ENCODE measurements at regions not wholly inside any gene's neighbourhood (a gene's known extent, or its start where the extent isn't known, plus 50 kb on each side); places are given as distances from the start of the nearest gene placed in this dataset.

GRCh38 chr3:180223268-180223667, 186.5 kb upstream of the PEX5L start:
- Mint-ChIP-seq H3K4me1 (ENCODE audit: low read depth) (no peaks in the 10 kb centered on the region), H3K9me3 (peaks cover 37% of the 10 kb centered on the region), H3K36me3 (ENCODE audit: low read depth) (no peaks in the 10 kb centered on the region), H3K27ac (no peak overlapping the region), H3K27me3 (no peaks in the 10 kb centered on the region), H3K4me3 (no peak overlapping the region)
- intact Hi-C loops (cut with micrococcal nuclease) = no loop called here

GRCh38 chr3:180229113-180229512, 192.4 kb upstream of the PEX5L start:
- Mint-ChIP-seq H3K27ac (no peak overlapping the region), H3K4me1 (ENCODE audit: low read depth) (no peaks in the 10 kb centered on the region), H3K36me3 (ENCODE audit: low read depth) (no peaks in the 10 kb centered on the region), H3K27me3 (no peaks in the 10 kb centered on the region), H3K4me3 (no peak overlapping the region), H3K9me3 (peaks cover 72% of the 10 kb centered on the region)
- intact Hi-C loops (cut with micrococcal nuclease) = no loop called here

- no peak overlapping the region for H3K4me3 Mint-ChIP-seq
- no peaks in the 10 kb centered on the region for H3K27me3 Mint-ChIP-seq
- no peak overlapping the region for H3K27ac Mint-ChIP-seq
- intact Hi-C loops (cut with micrococcal nuclease) = no loop called here
- peaks cover 33% of the 10 kb centered on the region for H3K9me3 Mint-ChIP-seq
- no peaks in the 10 kb centered on the region for H3K4me1 Mint-ChIP-seq (ENCODE audit: low read depth)
- no peaks in the 10 kb centered on the region for H3K36me3 Mint-ChIP-seq (ENCODE audit: low read depth)
Measured at GRCh38 chr3:180239939-180240338, 203.2 kb upstream of the PEX5L start.

GRCh38 chr3:180246688-180247195, 210.0 kb upstream of the PEX5L start:
- Mint-ChIP-seq H3K9me3 (peaks cover 36% of the 10 kb centered on the region), H3K27me3 (no peaks in the 10 kb centered on the region), H3K4me1 (ENCODE audit: low read depth) (no peaks in the 10 kb centered on the region), H3K27ac (no peak overlapping the region), H3K4me3 (no peak overlapping the region), H3K36me3 (ENCODE audit: low read depth) (no peaks in the 10 kb centered on the region)
- intact Hi-C loops (cut with micrococcal nuclease) = no loop called here

GRCh38 chr3:180250172-180250571, 213.4 kb upstream of the PEX5L start:
- H3K27ac Mint-ChIP-seq = no peak overlapping the region
- peaks cover 29% of the 10 kb centered on the region for H3K9me3 Mint-ChIP-seq
- H3K4me1 Mint-ChIP-seq (ENCODE audit: low read depth) = no peaks in the 10 kb centered on the region
- H3K4me3 Mint-ChIP-seq = no peak overlapping the region
- intact Hi-C loops (cut with micrococcal nuclease) = no loop called here
- no peaks in the 10 kb centered on the region for H3K36me3 Mint-ChIP-seq (ENCODE audit: low read depth)
- H3K27me3 Mint-ChIP-seq = no peaks in the 10 kb centered on the region

- H3K27ac Mint-ChIP-seq = no peak overlapping the region
Measured at GRCh38 chr3:180252683-180253082, 215.9 kb upstream of the PEX5L start.

GRCh38 chr3:180253283-180253682, 216.5 kb upstream of the PEX5L start:
- Mint-ChIP-seq H3K27ac (no peak overlapping the region), H3K27me3 (no peaks in the 10 kb centered on the region), H3K36me3 (ENCODE audit: low read depth) (no peaks in the 10 kb centered on the region), H3K4me3 (no peak overlapping the region), H3K4me1 (ENCODE audit: low read depth) (no peaks in the 10 kb centered on the region), H3K9me3 (peaks cover 45% of the 10 kb centered on the region)
- intact Hi-C loops (cut with micrococcal nuclease) = no loop called here

More at GRCh38 chr3:180252683-180253082, 215.9 kb upstream of the PEX5L start:
- no peak overlapping the region for H3K4me3 Mint-ChIP-seq
- H3K9me3 Mint-ChIP-seq = peaks cover 39% of the 10 kb centered on the region
- intact Hi-C loops (cut with micrococcal nuclease) = no loop called here
- H3K36me3 Mint-ChIP-seq (ENCODE audit: low read depth) = no peaks in the 10 kb centered on the region
- H3K4me1 Mint-ChIP-seq (ENCODE audit: low read depth) = no peaks in the 10 kb centered on the region
- H3K27me3 Mint-ChIP-seq = no peaks in the 10 kb centered on the region

- Mint-ChIP-seq H3K36me3 (ENCODE audit: low read depth) (no peaks in the 10 kb centered on the region), H3K4me3 (no peak overlapping the region), H3K27ac (no peak overlapping the region), H3K27me3 (no peaks in the 10 kb centered on the region), H3K9me3 (peaks cover 16% of the 10 kb centered on the region), H3K4me1 (ENCODE audit: low read depth) (no peaks in the 10 kb centered on the region)
- intact Hi-C loops (cut with micrococcal nuclease) = no loop called here
Measured at GRCh38 chr3:180264479-180264878, 227.7 kb upstream of the PEX5L start.

GRCh38 chr3:180265551-180265950, 228.8 kb upstream of the PEX5L start:
- H3K27ac Mint-ChIP-seq = no peak overlapping the region
- H3K9me3 Mint-ChIP-seq = peaks cover 6% of the 10 kb centered on the region
- intact Hi-C loops (cut with micrococcal nuclease) = no loop called here
- H3K4me1 Mint-ChIP-seq (ENCODE audit: low read depth) = no peaks in the 10 kb centered on the region
- H3K4me3 Mint-ChIP-seq = no peak overlapping the region
- H3K36me3 Mint-ChIP-seq (ENCODE audit: low read depth) = no peaks in the 10 kb centered on the region
- no peaks in the 10 kb centered on the region for H3K27me3 Mint-ChIP-seq

GRCh38 chr3:180267202-180267843, 230.6 kb upstream of the PEX5L start:
- no peaks in the 10 kb centered on the region for H3K27me3 Mint-ChIP-seq
- intact Hi-C loops (cut with micrococcal nuclease) = no loop called here
- no peaks in the 10 kb centered on the region for H3K36me3 Mint-ChIP-seq (ENCODE audit: low read depth)
- H3K9me3 Mint-ChIP-seq = no peaks in the 10 kb centered on the region
- H3K4me1 Mint-ChIP-seq (ENCODE audit: low read depth) = no peaks in the 10 kb centered on the region
- no peak overlapping the region for H3K4me3 Mint-ChIP-seq
- no peak overlapping the region for H3K27ac Mint-ChIP-seq

GRCh38 chr3:180274536-180274935, 237.8 kb upstream of the PEX5L start:
- Mint-ChIP-seq H3K4me1 (ENCODE audit: low read depth) (peaks cover 13% of the 10 kb centered on the region), H3K27me3 (no peaks in the 10 kb centered on the region), H3K4me3 (no peak overlapping the region), H3K36me3 (ENCODE audit: low read depth) (no peaks in the 10 kb centered on the region), H3K9me3 (no peaks in the 10 kb centered on the region), H3K27ac (no peak overlapping the region)
- intact Hi-C loops (cut with micrococcal nuclease) = no loop called here

GRCh38 chr3:180275176-180275575, 238.4 kb upstream of the PEX5L start:
- no peak overlapping the region for H3K4me3 Mint-ChIP-seq
- H3K36me3 Mint-ChIP-seq (ENCODE audit: low read depth) = no peaks in the 10 kb centered on the region
- no peaks in the 10 kb centered on the region for H3K27me3 Mint-ChIP-seq
- H3K9me3 Mint-ChIP-seq = no peaks in the 10 kb centered on the region
- no peak overlapping the region for H3K27ac Mint-ChIP-seq
- intact Hi-C loops (cut with micrococcal nuclease) = no loop called here
- peaks cover 13% of the 10 kb centered on the region for H3K4me1 Mint-ChIP-seq (ENCODE audit: low read depth)

- H3K27me3 Mint-ChIP-seq = no peaks in the 10 kb centered on the region
- H3K4me1 Mint-ChIP-seq (ENCODE audit: low read depth) = peaks cover 13% of the 10 kb centered on the region
- intact Hi-C loops (cut with micrococcal nuclease) = no loop called here
- H3K4me3 Mint-ChIP-seq = no peak overlapping the region
- H3K9me3 Mint-ChIP-seq = no peaks in the 10 kb centered on the region
- no peaks in the 10 kb centered on the region for H3K36me3 Mint-ChIP-seq (ENCODE audit: low read depth)
- H3K27ac Mint-ChIP-seq = no peak overlapping the region
Measured at GRCh38 chr3:180277041-180277440, 240.3 kb upstream of the PEX5L start.

- peaks cover 13% of the 10 kb centered on the region for H3K4me1 Mint-ChIP-seq (ENCODE audit: low read depth)
- no peak overlapping the region for H3K27ac Mint-ChIP-seq
- no peaks in the 10 kb centered on the region for H3K9me3 Mint-ChIP-seq
Measured at GRCh38 chr3:180278583-180279188, 241.9 kb upstream of the PEX5L start.

GRCh38 chr3:180280555-180280954, 243.8 kb upstream of the PEX5L start:
- no peaks in the 10 kb centered on the region for H3K36me3 Mint-ChIP-seq (ENCODE audit: low read depth)
- intact Hi-C loops (cut with micrococcal nuclease) = no loop called here
- no peaks in the 10 kb centered on the region for H3K9me3 Mint-ChIP-seq
- peaks cover 13% of the 10 kb centered on the region for H3K4me1 Mint-ChIP-seq (ENCODE audit: low read depth)
- no peak overlapping the region for H3K27ac Mint-ChIP-seq
- no peak overlapping the region for H3K4me3 Mint-ChIP-seq
- H3K27me3 Mint-ChIP-seq = no peaks in the 10 kb centered on the region

More at GRCh38 chr3:180278583-180279188, 241.9 kb upstream of the PEX5L start:
- Mint-ChIP-seq H3K36me3 (ENCODE audit: low read depth) (no peaks in the 10 kb centered on the region), H3K4me3 (no peak overlapping the region), H3K27me3 (no peaks in the 10 kb centered on the region)
- intact Hi-C loops (cut with micrococcal nuclease) = no loop called here

Measured in dendritic cell treated with granulocyte-macrophage colony-stimulating factor and Interleukin-4, amounts not matched to agents 40 ng/mL and 50 ng/mL, for 4 days (primary cell).